ENCODE measurements at regions not wholly inside any gene's neighbourhood (a gene's known extent, or its start where the extent isn't known, plus 50 kb on each side); places are given as distances from the start of the nearest gene placed in this dataset.

- TF ChIP-seq CTCF (IDR thresholded peaks at IDR 0.05) (no peak), POLR2AphosphoS5 (IDR thresholded peaks at IDR 0.05; ENCODE audit: low read depth, low read length) (no peak), TCF7L2 (IDR thresholded peaks at IDR 0.05; ENCODE audit: low read depth, low read length) (no peak)
These were observed 321.2 kb upstream of the SPOCK3 start for GRCh38 chr4:167555338-167556022.

All from Panc1 (cell line).